ENCODE measurements at regions not wholly inside any gene's neighbourhood (a gene's known extent, or its start where the extent isn't known, plus 50 kb on each side); places are given as distances from the start of the nearest gene placed in this dataset.
"Not testable (repeated sequence)": the region's sequence is repeated elsewhere in the genome, so short reads cannot be mapped to it uniquely, and the experiment has no call there.

DNA sequence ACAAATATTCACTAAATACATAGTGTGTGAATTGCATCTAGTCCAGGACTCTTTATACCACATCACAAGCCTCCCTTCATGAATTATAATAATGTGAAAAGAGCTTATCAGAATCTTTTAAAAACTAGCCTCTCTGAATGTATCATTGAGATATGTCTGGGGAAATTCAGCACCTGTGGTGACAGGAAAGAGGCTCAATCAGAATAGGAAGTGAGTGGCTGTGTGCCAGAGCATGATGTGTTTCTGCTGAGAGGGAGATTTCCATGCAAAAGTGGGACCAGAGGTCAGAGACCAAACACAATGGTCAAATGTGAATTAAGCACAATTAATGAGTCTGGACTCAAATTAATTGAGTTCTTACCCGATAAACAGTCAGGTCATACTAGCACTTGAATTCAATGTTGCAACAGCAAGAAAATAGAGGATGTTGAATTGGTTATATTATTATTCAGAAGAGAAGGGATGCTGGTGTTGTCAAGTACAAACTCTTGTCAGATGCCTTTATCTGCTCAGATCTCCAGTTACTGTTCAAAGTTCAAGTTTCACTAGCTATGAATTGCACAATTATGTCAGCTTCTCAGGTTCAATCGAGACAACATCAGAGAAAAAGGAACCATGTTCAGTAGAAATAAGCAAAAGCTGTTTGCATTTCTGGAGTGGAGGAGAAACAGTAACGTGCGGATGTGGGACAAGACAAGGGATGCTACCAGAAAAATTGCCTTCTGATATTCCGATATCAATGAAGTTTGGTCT, 226.2 kb downstream of the ZNF326 start:
- H3K27ac Mint-ChIP-seq = no peak overlapping the region
- Histone ChIP-seq H3K27ac (ENCODE audit: low read length) (no peak overlapping the region), H3K27me3 (ENCODE audit: control insufficient read depth, insufficient read depth, low read length) (no peaks in the 10 kb centered on the region), H3K4me3 (ENCODE audit: low read length) (no peak overlapping the region), H3K4me1 (ENCODE audit: control insufficient read depth, insufficient read depth, low read length) (no peaks in the 10 kb centered on the region), H3K36me3 (ENCODE audit: control insufficient read depth, insufficient read depth, low read length) (no peaks in the 10 kb centered on the region), H3K9me3 (ENCODE audit: control insufficient read depth, insufficient read depth, low read length) (peaks cover 7% of the 10 kb centered on the region)
- peaks cover 5 to 7% of the 10 kb centered on the region in 2 donors for H3K9me3 Mint-ChIP-seq
- TF ChIP-seq, protein P1, sequence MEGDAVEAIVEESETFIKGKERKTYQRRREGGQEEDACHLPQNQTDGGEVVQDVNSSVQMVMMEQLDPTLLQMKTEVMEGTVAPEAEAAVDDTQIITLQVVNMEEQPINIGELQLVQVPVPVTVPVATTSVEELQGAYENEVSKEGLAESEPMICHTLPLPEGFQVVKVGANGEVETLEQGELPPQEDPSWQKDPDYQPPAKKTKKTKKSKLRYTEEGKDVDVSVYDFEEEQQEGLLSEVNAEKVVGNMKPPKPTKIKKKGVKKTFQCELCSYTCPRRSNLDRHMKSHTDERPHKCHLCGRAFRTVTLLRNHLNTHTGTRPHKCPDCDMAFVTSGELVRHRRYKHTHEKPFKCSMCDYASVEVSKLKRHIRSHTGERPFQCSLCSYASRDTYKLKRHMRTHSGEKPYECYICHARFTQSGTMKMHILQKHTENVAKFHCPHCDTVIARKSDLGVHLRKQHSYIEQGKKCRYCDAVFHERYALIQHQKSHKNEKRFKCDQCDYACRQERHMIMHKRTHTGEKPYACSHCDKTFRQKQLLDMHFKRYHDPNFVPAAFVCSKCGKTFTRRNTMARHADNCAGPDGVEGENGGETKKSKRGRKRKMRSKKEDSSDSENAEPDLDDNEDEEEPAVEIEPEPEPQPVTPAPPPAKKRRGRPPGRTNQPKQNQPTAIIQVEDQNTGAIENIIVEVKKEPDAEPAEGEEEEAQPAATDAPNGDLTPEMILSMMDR (IDR thresholded peaks at IDR 0.05) = no peak
- ATAC-seq = no peak
- H3K4me3 Mint-ChIP-seq = no peak overlapping the region
- H3K4me1 Mint-ChIP-seq = no peaks in the 10 kb centered on the region
- intact Hi-C loops (cut with micrococcal nuclease) = no loop called here
- H3K36me3 Mint-ChIP-seq = no peaks in the 10 kb centered on the region
- no peak for DNase-seq
- H3K27me3 Mint-ChIP-seq (ENCODE audit: low read depth in 2 of 2) = peaks cover 8 to 14% of the 10 kb centered on the region in 2 donors
- 80% methylated on average over 5 of the region's 5 CpGs for WGBS (ENCODE audit: insufficient coverage)

DNA sequence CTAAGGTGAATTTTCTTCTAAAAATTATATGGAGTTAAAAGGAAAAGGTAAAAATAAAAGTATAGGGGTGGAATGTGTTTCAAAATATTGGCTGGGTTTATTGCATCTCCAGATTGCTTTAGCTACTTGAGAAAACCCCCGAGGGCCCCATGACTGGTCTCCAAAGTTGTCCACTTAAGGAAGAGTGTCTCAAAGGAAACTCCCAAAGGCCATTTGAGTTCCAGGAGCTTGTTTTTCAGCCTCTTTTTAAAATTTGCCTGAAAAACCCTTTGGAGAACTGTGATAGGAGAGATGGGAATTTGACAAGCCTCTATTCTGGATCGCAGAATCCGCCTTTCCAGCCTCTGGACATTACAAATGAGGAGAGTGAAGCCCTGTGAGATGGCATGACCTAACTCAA, 225.6 kb downstream of the ZNF326 start:
- Histone ChIP-seq H3K4me3 (ENCODE audit: low read length) (no peak overlapping the region), H3K27me3 (ENCODE audit: control insufficient read depth, insufficient read depth, low read length) (no peaks in the 10 kb centered on the region), H3K27ac (ENCODE audit: low read length) (no peak overlapping the region), H3K36me3 (ENCODE audit: control insufficient read depth, insufficient read depth, low read length) (no peaks in the 10 kb centered on the region), H3K9me3 (ENCODE audit: control insufficient read depth, insufficient read depth, low read length) (peaks cover 3% of the 10 kb centered on the region), H3K4me1 (ENCODE audit: control insufficient read depth, insufficient read depth, low read length) (no peaks in the 10 kb centered on the region)
- Mint-ChIP-seq H3K9me3 (peaks cover 5 to 7% of the 10 kb centered on the region in 2 donors), H3K27ac (no peak overlapping the region), H3K4me3 (no peak overlapping the region), H3K4me1 (no peaks in the 10 kb centered on the region), H3K27me3 (ENCODE audit: low read depth in 2 of 2) (peaks cover 8 to 14% of the 10 kb centered on the region in 2 donors), H3K36me3 (no peaks in the 10 kb centered on the region)
- ATAC-seq (no peak), DNase-seq (no peak)
- intact Hi-C loops (cut with micrococcal nuclease) = no loop called here
- 97% methylated on average over 3 of the region's 3 CpGs for WGBS (ENCODE audit: insufficient coverage)
- TF ChIP-seq, protein P1 (IDR thresholded peaks at IDR 0.05) = no peak

DNA sequence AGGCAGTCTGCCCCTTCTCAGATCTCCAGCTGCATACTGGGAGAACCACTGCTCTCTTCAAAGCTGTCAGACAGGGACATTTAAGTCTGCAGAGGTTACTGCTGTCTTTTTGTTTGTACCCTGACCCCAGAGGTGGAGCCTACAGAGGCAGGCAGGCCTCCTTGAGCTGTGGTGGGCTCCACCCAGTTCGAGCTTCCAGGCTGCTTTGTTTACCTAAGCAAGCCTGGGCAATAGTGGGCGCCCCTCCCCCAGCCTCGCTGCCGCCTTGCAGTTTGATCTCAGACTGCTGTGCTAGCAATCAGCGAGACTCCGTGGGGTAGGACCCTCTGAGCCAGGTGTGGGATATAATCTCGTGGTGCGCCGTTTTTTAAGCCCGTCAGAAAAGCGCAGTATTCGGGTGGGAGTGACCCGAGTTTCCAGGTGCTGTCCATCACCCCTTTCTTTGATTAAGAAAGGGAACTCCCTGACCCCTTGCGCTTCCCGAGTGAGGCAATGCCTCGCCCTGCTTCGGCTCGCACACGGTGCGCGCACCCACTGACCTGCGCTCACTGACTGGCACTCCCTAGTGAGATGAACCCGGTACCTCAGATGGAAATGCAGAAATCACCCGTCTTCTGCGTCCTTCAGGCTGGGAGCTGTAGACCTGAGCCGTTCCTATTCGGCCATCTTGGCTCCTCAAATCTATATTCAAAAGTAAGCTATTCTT, 224.4 kb downstream of the ZNF326 start:
- not testable (repeated sequence) for H3K9me3 Mint-ChIP-seq; H3K9me3 ChIP-seq (ENCODE audit: control insufficient read depth, insufficient read depth, low read length)
- peaks cover 5 to 14% of the 10 kb centered on the region in 2 donors for H3K27me3 Mint-ChIP-seq (ENCODE audit: low read depth in 2 of 2)

DNA sequence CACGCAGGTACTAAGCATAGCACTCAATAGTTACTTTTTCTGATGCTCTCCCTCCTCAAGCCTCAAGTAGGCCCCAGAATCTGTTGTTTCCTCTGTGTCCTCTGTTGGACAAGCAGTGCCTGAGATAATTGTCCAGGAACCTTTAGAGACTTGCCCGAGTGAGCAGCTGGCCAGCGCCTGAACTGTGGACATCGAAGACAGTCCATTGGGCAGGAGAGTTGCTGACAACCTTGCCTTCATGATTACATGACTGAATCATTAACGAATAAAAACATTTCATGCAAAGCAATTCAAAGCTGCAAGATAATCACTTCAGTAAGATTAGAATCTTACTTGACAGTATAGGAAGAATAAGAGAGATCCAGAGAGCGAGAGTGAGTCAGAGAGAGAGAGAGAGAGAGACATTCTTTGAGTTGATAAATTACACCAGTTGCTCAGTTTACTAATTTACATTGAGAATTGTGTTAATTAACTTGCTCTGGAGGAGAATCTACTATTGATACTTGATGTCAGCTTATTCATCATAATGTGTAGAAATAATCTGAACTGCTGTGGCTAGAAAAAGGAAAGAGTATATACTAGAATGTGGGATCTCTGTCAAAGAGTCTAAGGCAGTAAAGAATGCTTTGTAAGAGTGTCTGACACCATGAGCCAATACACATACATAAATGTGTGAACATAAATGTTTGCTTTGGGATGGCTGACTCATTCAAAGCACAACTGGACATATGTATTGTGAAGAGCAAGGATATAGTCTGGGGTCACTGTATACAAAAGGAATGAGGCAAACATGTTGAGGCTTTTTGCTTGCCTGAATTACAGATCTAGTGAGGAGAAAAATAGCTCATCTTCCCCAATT, 216.0 kb downstream of the ZNF326 start:
- H3K27me3 Mint-ChIP-seq (ENCODE audit: low read depth in 2 of 2) = peaks cover 0 to 4% of the 10 kb centered on the region in 2 donors
- WGBS (ENCODE audit: insufficient coverage) = 92% methylated on average over 6 of the region's 6 CpGs

More for the DNA sequence above, 224.4 kb downstream of the ZNF326 start:
- DNase-seq; H3K4me1 ChIP-seq (ENCODE audit: control insufficient read depth, insufficient read depth, low read length); ATAC-seq; H3K27ac Mint-ChIP-seq; H3K36me3 ChIP-seq (ENCODE audit: control insufficient read depth, insufficient read depth, low read length); H3K36me3 Mint-ChIP-seq; intact Hi-C loops (cut with micrococcal nuclease); H3K27me3 ChIP-seq (ENCODE audit: control insufficient read depth, insufficient read depth, low read length); H3K4me1 Mint-ChIP-seq; H3K4me3 ChIP-seq (ENCODE audit: low read length); H3K4me3 Mint-ChIP-seq; H3K27ac ChIP-seq (ENCODE audit: low read length): not testable (repeated sequence)
- 85% methylated on average over 24 of the region's 27 CpGs for WGBS (ENCODE audit: insufficient coverage)

More for the DNA sequence above, 216.0 kb downstream of the ZNF326 start:
- Mint-ChIP-seq H3K4me3 (no peak overlapping the region), H3K36me3 (no peaks in the 10 kb centered on the region), H3K4me1 (no peaks in the 10 kb centered on the region), H3K9me3 (no peaks in the 10 kb centered on the region), H3K27ac (no peak overlapping the region)
- TF ChIP-seq, protein P1 (IDR thresholded peaks at IDR 0.05) = no peak
- H3K4me3 ChIP-seq (ENCODE audit: low read length) = no peak overlapping the region
- H3K9me3 ChIP-seq (ENCODE audit: control insufficient read depth, insufficient read depth, low read length) = no peaks in the 10 kb centered on the region
- no peak for ATAC-seq
- intact Hi-C loops (cut with micrococcal nuclease) = no loop called here
- no peaks in the 10 kb centered on the region for H3K27me3 ChIP-seq (ENCODE audit: control insufficient read depth, insufficient read depth, low read length)
- DNase-seq = no peak
- H3K27ac ChIP-seq (ENCODE audit: low read length) = no peak overlapping the region
- no peaks in the 10 kb centered on the region for H3K36me3 ChIP-seq (ENCODE audit: control insufficient read depth, insufficient read depth, low read length)
- H3K4me1 ChIP-seq (ENCODE audit: control insufficient read depth, insufficient read depth, low read length) = no peaks in the 10 kb centered on the region

Measured in natural killer cell (primary cell).